Fibroblast of peridontal ligament (primary cell): ENCODE measurements at regions not wholly inside any gene's neighbourhood (a gene's known extent, or its start where the extent isn't known, plus 50 kb on each side); places are given as distances from the start of the nearest gene placed in this dataset.

Experiments
- DNase-seq: peaks from one replicate; pipeline ENCODE4 v3.0.0-alpha.2; 2010; ENCODE audit errors: extremely low read depth

GRCh38 chr12:127193341-127193740 lies 1073.6 kb upstream of the TMEM132C start:
- no peak for DNase-seq

- DNase-seq, result no peak
These were observed 1072.8 kb upstream of the TMEM132C start for GRCh38 chr12:127194176-127194575.

- no peak for DNase-seq
These were observed 1061.0 kb upstream of the TMEM132C start for GRCh38 chr12:127205781-127206555.

GRCh38 chr12:127209318-127209717 lies 1057.7 kb upstream of the TMEM132C start:
- DNase-seq, result no peak

GRCh38 chr12:127214186-127214585 lies 1052.8 kb upstream of the TMEM132C start:
- DNase-seq, result no peak

- DNase-seq, result no peak
These were observed 1044.0 kb upstream of the TMEM132C start for GRCh38 chr12:127223011-127223410.

GRCh38 chr12:127223731-127224130 lies 1043.2 kb upstream of the TMEM132C start:
- DNase-seq, result peak; percentile 24

GRCh38 chr12:127230843-127231260 lies 1036.1 kb upstream of the TMEM132C start:
- DNase-seq, result peak; percentile 98

- DNase-seq, result peak; percentile 10
These were observed 1035.6 kb upstream of the TMEM132C start for GRCh38 chr12:127231371-127231770.

- DNase-seq, result no peak
These were observed 1034.0 kb upstream of the TMEM132C start for GRCh38 chr12:127233016-127233415.

GRCh38 chr12:127235761-127236160 lies 1031.2 kb upstream of the TMEM132C start:
- DNase-seq, result no peak

GRCh38 chr12:127236491-127236890 lies 1030.5 kb upstream of the TMEM132C start:
- DNase-seq, result no peak

GRCh38 chr12:127237151-127237550 lies 1029.8 kb upstream of the TMEM132C start:
- DNase-seq, result no peak

GRCh38 chr12:127238107-127238506 lies 1028.9 kb upstream of the TMEM132C start:
- DNase-seq, result no peak

- DNase-seq, result no peak
These were observed 1027.2 kb upstream of the TMEM132C start for GRCh38 chr12:127239781-127240180.

- DNase-seq, result no peak
These were observed 1026.6 kb upstream of the TMEM132C start for GRCh38 chr12:127240249-127240929.

GRCh38 chr12:127241072-127241817 lies 1025.7 kb upstream of the TMEM132C start:
- DNase-seq, result no peak

GRCh38 chr12:127245009-127245408 lies 1022.0 kb upstream of the TMEM132C start:
- peak; percentile 47 for DNase-seq

- peak; percentile 46 for DNase-seq
These were observed 1021.5 kb upstream of the TMEM132C start for GRCh38 chr12:127245437-127245836.

GRCh38 chr12:127247937-127248336 lies 1019.0 kb upstream of the TMEM132C start:
- no peak for DNase-seq

- no peak for DNase-seq
These were observed 1017.5 kb upstream of the TMEM132C start for GRCh38 chr12:127249428-127249827.

GRCh38 chr12:127253797-127254327 lies 1013.1 kb upstream of the TMEM132C start:
- no peak for DNase-seq
